A549 (cell line): ENCODE measurements at regions not wholly inside any gene's neighbourhood (a gene's known extent, or its start where the extent isn't known, plus 50 kb on each side); places are given as distances from the start of the nearest gene placed in this dataset.

Experiments used
- CEBPB ChIP-seq, 2 experiments: fragments of >200 bp in 1 of 2; sonication (Bioruptor Twin) in 1 of 2; formaldehyde crosslinking in 1 of 2; IDR thresholded peaks; 2 replicates each; pipeline ENCODE4 v1.6.1; 2012 to 2016
- CTCF ChIP-seq: fragments of >200 bp; sonication (Bioruptor Twin); formaldehyde crosslinking; IDR thresholded peaks from 3 replicates; pipeline ENCODE4 v1.5.1; 2016
- ESRRA ChIP-seq: fragments of 150-350 bp; IDR thresholded peaks from 2 replicates; pipeline ENCODE4 v1.6.1; 2014; ENCODE audit warnings: mild to moderate bottlenecking, low read length, borderline replicate concordance
- FOSL2 ChIP-seq, 2 experiments: fragments of 450-650 bp in 1 of 2; fragments of >200 bp in 1 of 2; sonication (Bioruptor Twin) in 1 of 2; formaldehyde crosslinking; IDR thresholded peaks; 2 replicates each; pipeline versions ENCODE4 v1.5.0 to v1.6.1; 2016 to 2020; ENCODE audit warnings: mild to moderate bottlenecking in 1 of 2, moderate library complexity in 1 of 2
- JUN ChIP-seq, 2 experiments: fragments of >200 bp; sonication (Bioruptor Twin); formaldehyde crosslinking; IDR thresholded peaks; 2 replicates in 1 of 2; 3 replicates in 1 of 2; pipeline ENCODE4 v1.6.1; 2016 to 2017
- JUNB ChIP-seq: fragments of >200 bp; sonication (Bioruptor Twin); formaldehyde crosslinking; IDR thresholded peaks from 2 replicates; pipeline ENCODE4 v1.6.1; 2016
- MAX ChIP-seq: IDR thresholded peaks from 2 replicates; pipeline ENCODE4 v1.6.1; 2012
- NR3C1 ChIP-seq: fragments of >200 bp; sonication (Bioruptor Twin); formaldehyde crosslinking; IDR thresholded peaks from 3 replicates; pipeline ENCODE4 v1.6.1; 2017
- REST ChIP-seq: fragments of 200-600 bp; sonication (generic); IDR thresholded peaks from 2 replicates; pipeline ENCODE4 v1.6.1; 2016; ENCODE audit warnings: antibody characterized with exemption, mild to moderate bottlenecking, moderate library complexity
- RFX5 ChIP-seq: fragments of 450-650 bp; IDR thresholded peaks from 2 replicates; pipeline ENCODE4 v1.7.1; 2014; ENCODE audit warnings: antibody characterized with exemption, mild to moderate bottlenecking, moderate library complexity
- RNF2 ChIP-seq: fragments of 200-600 bp; sonication (generic); IDR thresholded peaks from 2 replicates; pipeline ENCODE4 v1.6.1; 2016; ENCODE audit warnings: low read depth, mild to moderate bottlenecking, antibody characterized with exemption, moderate library complexity, borderline replicate concordance
- USF2 ChIP-seq: fragments of 450-650 bp; IDR thresholded peaks from 2 replicates; pipeline ENCODE4 v1.6.1; 2014; ENCODE audit warnings: antibody characterized with exemption

- TF ChIP-seq REST: no peak
- TF ChIP-seq MAX: no peak
- TF ChIP-seq JUN (IDR thresholded peaks at IDR 0.05): no peak
- no peak for TF ChIP-seq USF2
- no peak for TF ChIP-seq ESRRA
- no peak for TF ChIP-seq RNF2
- TF ChIP-seq JUNB: no peak
- no peak for TF ChIP-seq CTCF
- TF ChIP-seq CEBPB (IDR thresholded peaks at IDR 0.05): no peak
- TF ChIP-seq NR3C1: no peak
- no peak for TF ChIP-seq FOSL2 (IDR thresholded peaks at IDR 0.05)
- TF ChIP-seq FOSL2 (CRISPR knock-in tag; IDR thresholded peaks at IDR 0.05): no peak
- TF ChIP-seq RFX5: no peak
Observed at GRCh38 chr6:77095936-77096627, 367.2 kb downstream of the HTR1B start.
